Stimulated activated naive CD8-positive, alpha-beta T cell treated with anti-CD3 and anti-CD28 coated beads, Interleukin-15, Interleukin-2, amounts not matched to agents 100 U/mL and 50 U/mL, for 24 hours (primary cell): ENCODE measurements at regions not wholly inside any gene's neighbourhood (a gene's known extent, or its start where the extent isn't known, plus 50 kb on each side); places are given as distances from the start of the nearest gene placed in this dataset.
A peak's percentile ranks its signal among the peaks of the same experiment; 100 is the strongest.
"Not testable (repeated sequence)": the region's sequence is repeated elsewhere in the genome, so short reads cannot be mapped to it uniquely, and the experiment has no call there.

Experiments
- ATAC-seq: fragments of 150-1000 bp; cut with Tn5 transposase; one replicate; pipeline ENCODE4 v1.10.0; 2021
- DNase-seq: peaks from one replicate; pipeline ENCODE4 v3.0.0; 2021

DNA sequence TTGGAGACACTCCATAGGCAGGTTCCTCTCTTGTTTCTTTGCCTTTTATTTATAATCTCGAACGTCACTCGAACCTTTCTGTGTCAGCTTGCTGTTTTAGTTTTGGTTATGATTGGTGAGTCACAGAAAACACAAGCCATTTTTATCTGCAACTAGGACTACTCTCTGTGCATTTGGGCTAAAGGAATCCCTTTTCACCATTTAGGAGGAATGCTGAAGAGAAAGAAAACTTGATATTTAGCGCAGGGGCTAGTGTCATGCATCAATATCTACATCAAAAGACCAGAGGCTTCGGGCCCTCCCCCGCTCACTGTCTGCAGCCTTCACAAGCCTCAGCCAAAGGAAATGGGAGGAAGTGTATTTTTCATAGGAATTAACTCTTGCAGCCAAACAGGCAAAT lies 507.8 kb upstream of the CITED2 start:
- DNase-seq (no peak), ATAC-seq (no peak)

GRCh38 chr6:139881728-139882211 lies 507.3 kb upstream of the CITED2 start:
- DNase-seq: peak; percentile 17
- ATAC-seq: peak; percentile 46

GRCh38 chr6:139881236-139881635 lies 506.8 kb upstream of the CITED2 start:
- no peak for ATAC-seq
- no peak for DNase-seq

- DNase-seq: no peak
- ATAC-seq: no peak
Observed at GRCh38 chr6:139879823-139880356, 505.4 kb upstream of the CITED2 start.

- ATAC-seq, DNase-seq: not testable (repeated sequence)
Observed at GRCh38 chr6:139879241-139879640, 504.8 kb upstream of the CITED2 start.

- no peak for DNase-seq
- ATAC-seq: no peak
Observed at GRCh38 chr6:139877828-139878405, 503.5 kb upstream of the CITED2 start.

- DNase-seq: no peak
- ATAC-seq: no peak
Observed at GRCh38 chr6:139872665-139873064, 498.2 kb upstream of the CITED2 start.

- no peak for ATAC-seq
- DNase-seq: no peak
Observed at GRCh38 chr6:139871803-139872510, 497.5 kb upstream of the CITED2 start.

DNA sequence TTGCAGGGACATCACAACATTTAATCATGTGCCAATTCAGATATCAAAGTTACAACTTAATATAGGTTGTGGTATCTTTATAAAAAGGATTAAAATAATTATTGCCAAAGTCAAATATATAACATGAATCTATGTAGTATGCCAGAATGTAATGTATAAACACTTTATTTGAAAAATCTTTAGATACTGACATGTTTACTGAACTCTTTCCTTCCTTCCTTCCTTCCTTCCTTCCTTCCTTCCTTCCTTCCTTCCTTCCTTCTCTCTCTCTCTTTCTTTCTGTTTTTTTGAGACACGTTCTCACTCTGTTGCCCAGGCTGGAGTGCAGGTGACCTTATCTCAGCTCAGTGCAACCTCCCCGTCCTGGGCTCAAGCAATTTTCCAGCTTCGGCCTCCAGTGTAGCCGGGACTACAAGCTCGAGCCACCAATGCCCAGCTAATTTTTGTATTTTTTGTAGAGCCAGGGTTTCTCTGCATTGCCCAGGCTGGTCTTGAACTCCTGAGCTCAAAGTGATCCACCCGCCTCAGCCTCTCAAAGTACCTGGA lies 496.8 kb upstream of the CITED2 start:
- DNase-seq (no peak), ATAC-seq (no peak)

DNA sequence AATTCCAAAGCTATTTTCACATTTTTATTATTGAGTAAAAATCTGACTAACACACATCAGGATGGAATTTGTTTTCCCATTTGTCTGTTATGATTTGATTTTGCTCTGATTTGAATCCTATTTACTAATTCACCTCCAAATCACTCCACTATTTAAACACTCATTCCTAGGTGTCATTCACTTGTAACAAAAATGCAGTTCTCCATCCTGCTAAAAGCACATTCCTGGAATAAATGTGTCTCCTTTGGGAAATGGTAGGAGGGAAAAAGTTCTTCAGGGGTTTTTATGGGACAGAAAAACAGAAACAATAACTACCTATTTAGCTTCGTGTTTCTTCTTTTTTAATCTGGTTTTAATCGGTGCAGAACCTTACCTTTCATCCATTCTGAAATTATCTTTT lies 494.1 kb upstream of the CITED2 start:
- DNase-seq: no peak
- ATAC-seq: no peak

GRCh38 chr6:139863964-139864363 lies 489.5 kb upstream of the CITED2 start:
- DNase-seq (no peak), ATAC-seq (no peak)

GRCh38 chr6:139863346-139863745 lies 488.9 kb upstream of the CITED2 start:
- ATAC-seq (no peak), DNase-seq (no peak)

GRCh38 chr6:139862311-139862710 lies 487.9 kb upstream of the CITED2 start:
- no peak for ATAC-seq
- DNase-seq: no peak

- DNase-seq (no peak), ATAC-seq (no peak)
Observed at GRCh38 chr6:139860203-139860602, 485.8 kb upstream of the CITED2 start.

DNA sequence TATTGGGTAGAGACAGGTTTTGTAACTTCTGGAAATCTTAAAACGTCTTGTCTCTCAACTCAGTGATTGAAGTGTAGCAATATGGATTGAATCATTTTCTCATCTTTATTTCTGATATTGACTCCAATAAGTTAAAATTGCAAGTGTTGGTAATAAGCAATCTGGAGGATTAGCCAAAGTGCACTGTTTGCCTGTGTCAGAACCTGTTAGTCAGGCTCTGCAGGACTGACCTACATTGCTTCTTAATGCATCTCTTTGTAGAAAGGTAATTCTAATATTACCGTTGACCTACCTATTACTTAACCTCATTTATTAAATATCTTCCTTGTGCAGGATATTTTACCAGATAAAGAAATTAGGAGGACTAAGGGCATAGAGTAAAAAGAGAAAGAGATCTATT lies 484.0 kb upstream of the CITED2 start:
- no peak for ATAC-seq
- no peak for DNase-seq

GRCh38 chr6:139857143-139857542 lies 482.7 kb upstream of the CITED2 start:
- no peak for DNase-seq
- ATAC-seq: no peak

GRCh38 chr6:139856562-139856961 lies 482.1 kb upstream of the CITED2 start:
- ATAC-seq: no peak
- DNase-seq: no peak

GRCh38 chr6:139855671-139856311 lies 481.3 kb upstream of the CITED2 start:
- ATAC-seq (no peak), DNase-seq (no peak)

GRCh38 chr6:139853302-139853992 lies 479.0 kb upstream of the CITED2 start:
- ATAC-seq (no peak), DNase-seq (no peak)

DNA sequence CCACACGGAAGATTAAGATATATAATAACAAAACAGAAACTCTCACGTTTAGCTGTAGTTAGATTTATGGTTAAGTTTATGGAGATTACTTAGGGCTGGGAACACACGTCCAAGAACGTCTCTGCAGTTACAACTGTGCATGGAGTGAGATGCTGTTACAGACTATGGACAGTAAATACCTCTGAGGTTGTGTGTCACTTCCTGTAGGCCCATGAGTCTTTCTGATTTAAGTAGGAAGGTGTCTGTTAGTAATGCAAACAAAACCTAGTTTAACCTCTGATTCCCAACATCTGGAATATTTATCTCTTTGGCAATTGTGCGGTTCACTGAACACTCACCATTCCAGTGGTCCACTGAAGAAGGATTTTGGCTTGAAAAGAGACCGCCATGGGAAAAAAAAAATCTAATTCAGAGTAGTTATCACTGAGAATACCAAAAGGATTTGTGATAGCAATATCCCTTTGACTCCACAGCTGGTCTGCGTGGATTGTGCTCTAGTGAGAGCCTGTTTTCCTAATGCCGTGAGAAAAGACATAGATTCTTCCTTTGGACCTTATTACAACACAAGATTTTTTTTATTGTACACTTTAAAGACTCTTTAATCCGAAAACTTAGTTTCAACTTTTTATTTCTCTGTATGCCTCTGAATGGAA lies 478.2 kb upstream of the CITED2 start:
- DNase-seq (no peak), ATAC-seq (no peak)

DNA sequence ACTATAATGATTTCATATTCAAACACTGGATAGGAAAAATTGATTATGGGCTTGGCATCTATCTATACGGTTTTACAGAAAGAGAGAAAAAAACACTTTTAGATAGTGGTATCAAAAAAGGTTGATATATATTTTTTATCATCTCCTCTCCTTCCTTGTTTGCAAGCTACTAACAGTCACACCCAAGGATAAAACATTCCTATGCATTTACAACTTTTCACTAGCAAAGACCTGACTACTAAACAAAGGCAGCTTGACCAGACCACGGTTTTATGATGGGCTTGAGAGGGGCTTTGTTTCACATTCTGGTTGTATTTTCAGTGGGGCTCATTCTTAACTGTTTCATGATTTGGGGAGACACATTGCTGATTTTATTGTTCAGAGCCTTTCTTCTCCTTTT lies 477.6 kb upstream of the CITED2 start:
- no peak for ATAC-seq
- DNase-seq: no peak

DNA sequence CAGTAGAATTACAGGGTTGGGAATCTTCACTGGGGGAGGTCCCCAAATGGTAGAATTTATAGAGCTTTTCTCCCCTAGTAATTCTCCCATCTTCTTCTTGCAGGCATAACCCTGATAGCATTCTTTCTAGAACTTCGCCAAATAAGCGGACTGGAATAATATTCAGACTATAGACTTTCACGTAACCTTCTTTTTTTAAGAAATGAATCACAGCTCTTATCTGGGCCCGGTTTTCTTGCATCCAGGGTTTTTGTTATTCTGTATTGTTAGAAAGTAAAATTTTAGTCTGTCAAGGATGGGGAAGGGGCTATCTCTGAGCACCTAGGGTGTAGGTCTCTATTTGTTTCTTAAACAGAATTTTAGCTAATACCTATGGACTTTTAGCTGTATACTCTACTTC lies 476.8 kb upstream of the CITED2 start:
- ATAC-seq (no peak), DNase-seq (no peak)
